Colonic mucosa (tissue), 4 donors: ENCODE measurements at regions not wholly inside any gene's neighbourhood (a gene's known extent, or its start where the extent isn't known, plus 50 kb on each side); places are given as distances from the start of the nearest gene placed in this dataset.

Experiments
- DNase-seq: peaks from one replicate; pipeline ENCODE4 v3.0.0-alpha.2; 2020
- H3K27ac ChIP-seq: fragments of 200-600 bp; one replicate; pipeline ENCODE4 v1.8.0; 2021
- H3K27me3 ChIP-seq: fragments of 200-600 bp; one replicate; pipeline ENCODE4 v1.8.0; 2021
- H3K36me3 ChIP-seq: fragments of 200-600 bp; one replicate; pipeline ENCODE4 v1.8.0; 2021
- H3K4me1 ChIP-seq: fragments of 200-600 bp; one replicate; pipeline ENCODE4 v1.8.0; 2021; ENCODE audit warnings: mild to moderate bottlenecking
- H3K4me3 ChIP-seq: fragments of 200-600 bp; one replicate; pipeline ENCODE4 v1.8.0; 2021
- H3K9ac ChIP-seq, 2 donors: one replicate each; pipeline ENCODE4 v1.7.0; 2013; ENCODE audit warnings: control low read depth in 2 of 2, low read depth in 2 of 2, low read length in 2 of 2
- H3K9me3 ChIP-seq: fragments of 200-600 bp; one replicate; pipeline ENCODE4 v1.8.0; 2021
- CTCF ChIP-seq: fragments of 200-600 bp; IDR thresholded peaks from one replicate; pipeline ENCODE4 v1.8.0; 2022; ENCODE audit warnings: antibody characterized with exemption, mild to moderate bottlenecking
- intact Hi-C: fragments of 100-400 bp; cut with DNase I; formaldehyde crosslinking; loops from one replicate; pipeline ENCODE4 v1.14.1; 2022
- donor health status: healthy.
- donor health status: DM: no; HTN: no; CAD: no.
- donor health status: DM: no; HTN: no; CAD: no.

- H3K4me1 ChIP-seq, result no peaks in the 10 kb centered on the region
- H3K36me3 ChIP-seq, result no peaks in the 10 kb centered on the region
- TF ChIP-seq CTCF, result no peak
Observed at GRCh38 chr1:209505044-209505443, 78.5 kb upstream of the CAMK1G start.

GRCh38 chr1:209506101-209506500 lies 77.4 kb upstream of the CAMK1G start:
- intact Hi-C loops, result no loop called here
- Histone ChIP-seq H3K27me3 (no peaks in the 10 kb centered on the region), H3K36me3 (no peaks in the 10 kb centered on the region), H3K9ac (no peak overlapping the region), H3K9me3 (no peaks in the 10 kb centered on the region), H3K27ac (no peak overlapping the region), H3K4me3 (no peak overlapping the region), H3K4me1 (no peaks in the 10 kb centered on the region)
- no peak for TF ChIP-seq CTCF
- DNase-seq, result no peak

More at GRCh38 chr1:209505044-209505443, 78.5 kb upstream of the CAMK1G start:
- Histone ChIP-seq H3K9me3 (no peaks in the 10 kb centered on the region), H3K27me3 (no peaks in the 10 kb centered on the region), H3K9ac (no peak overlapping the region), H3K4me3 (no peak overlapping the region), H3K27ac (no peak overlapping the region)
- intact Hi-C loops, result no loop called here
- DNase-seq, result no peak

- no peaks in the 10 kb centered on the region for H3K36me3 ChIP-seq
- DNase-seq, result no peak
- no peaks in the 10 kb centered on the region for H3K9me3 ChIP-seq
- TF ChIP-seq CTCF, result no peak
- intact Hi-C loops, result no loop called here
- H3K4me1 ChIP-seq, result no peaks in the 10 kb centered on the region
- H3K27ac ChIP-seq, result no peak overlapping the region
- no peak overlapping the region for H3K9ac ChIP-seq
- H3K4me3 ChIP-seq, result no peak overlapping the region
- H3K27me3 ChIP-seq, result no peaks in the 10 kb centered on the region
Observed at GRCh38 chr1:209509039-209509438, 74.5 kb upstream of the CAMK1G start.

- Histone ChIP-seq H3K4me1 (no peaks in the 10 kb centered on the region), H3K36me3 (no peaks in the 10 kb centered on the region), H3K9ac (no peak overlapping the region), H3K27ac (no peak overlapping the region), H3K9me3 (no peaks in the 10 kb centered on the region), H3K27me3 (no peaks in the 10 kb centered on the region), H3K4me3 (no peak overlapping the region)
- DNase-seq, result no peak
- intact Hi-C loops, result no loop called here
- no peak for TF ChIP-seq CTCF
Observed at GRCh38 chr1:209510063-209510462, 73.5 kb upstream of the CAMK1G start.

GRCh38 chr1:209511169-209511568 lies 72.3 kb upstream of the CAMK1G start:
- Histone ChIP-seq H3K27ac (no peak overlapping the region), H3K27me3 (no peaks in the 10 kb centered on the region), H3K4me1 (no peaks in the 10 kb centered on the region), H3K9me3 (no peaks in the 10 kb centered on the region), H3K4me3 (no peak overlapping the region), H3K9ac (no peak overlapping the region), H3K36me3 (no peaks in the 10 kb centered on the region)
- DNase-seq, result no peak
- intact Hi-C loops, result no loop called here
- TF ChIP-seq CTCF, result no peak

GRCh38 chr1:209512821-209513220 lies 70.7 kb upstream of the CAMK1G start:
- no peak overlapping the region for H3K27ac ChIP-seq
- no peaks in the 10 kb centered on the region for H3K4me1 ChIP-seq
- DNase-seq, result no peak
- TF ChIP-seq CTCF, result no peak
- H3K27me3 ChIP-seq, result no peaks in the 10 kb centered on the region
- intact Hi-C loops, result no loop called here
- no peak overlapping the region for H3K4me3 ChIP-seq
- H3K9ac ChIP-seq, result no peak overlapping the region
- no peaks in the 10 kb centered on the region for H3K9me3 ChIP-seq
- H3K36me3 ChIP-seq, result no peaks in the 10 kb centered on the region
